Skeletal muscle cell (primary cell): ENCODE measurements at regions not wholly inside any gene's neighbourhood (a gene's known extent, or its start where the extent isn't known, plus 50 kb on each side); places are given as distances from the start of the nearest gene placed in this dataset.
"Not testable (repeated sequence)": the region's sequence is repeated elsewhere in the genome, so short reads cannot be mapped to it uniquely, and the experiment has no call there.

ENCODE experiments used
- DNase-seq: peaks from one replicate; pipeline ENCODE4 v3.0.0-alpha.2; 2010; ENCODE audit warnings: low read depth
- H3K4me3 ChIP-seq: 2 replicates; pipeline ENCODE4 v1.5.1; 2011; ENCODE audit warnings: low read depth, mild to moderate bottlenecking, control low read depth, low read length, moderate library complexity

DNA sequence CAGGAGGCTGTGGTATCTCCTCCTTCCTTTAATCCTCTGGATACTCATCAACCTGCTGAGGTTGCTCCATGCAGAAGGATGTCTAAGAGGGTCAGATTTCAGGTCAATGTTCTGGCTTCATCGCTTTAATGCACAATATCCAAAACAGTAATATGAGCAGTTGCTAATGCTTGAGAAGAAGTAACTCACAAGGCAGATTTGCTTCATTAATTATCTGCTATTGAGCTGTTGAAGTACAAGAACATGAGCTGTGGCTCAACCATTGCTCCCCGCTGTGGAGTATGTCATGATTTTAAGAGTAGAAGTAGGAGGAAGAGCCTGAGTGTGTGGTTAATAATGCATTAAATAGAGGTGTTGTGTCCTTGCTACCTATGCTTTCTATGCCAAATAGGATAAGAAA is 1412.9 kb upstream of the ALCAM start:
- H3K4me3 ChIP-seq, result no peak overlapping the region
- no peak for DNase-seq

DNA sequence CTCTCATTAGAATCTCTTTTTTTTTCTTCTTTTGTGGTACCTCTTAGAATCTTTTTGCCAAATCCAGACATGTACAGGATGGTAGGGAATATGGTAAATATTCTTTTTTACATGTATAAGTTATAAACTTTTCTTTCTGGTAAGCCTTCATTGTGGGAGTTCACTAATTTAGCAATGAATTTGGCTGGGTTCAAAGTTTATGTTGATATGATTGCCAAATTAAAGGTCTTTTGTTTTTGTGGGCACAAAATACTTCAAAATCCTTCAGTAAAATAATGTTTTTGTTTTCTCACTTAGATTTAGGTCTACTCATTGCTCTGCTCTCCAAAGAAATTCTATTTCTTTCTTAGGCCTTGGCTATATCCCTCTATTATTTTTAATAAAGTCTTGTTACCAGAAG is 1405.9 kb upstream of the ALCAM start:
- no peak for DNase-seq
- no peak overlapping the region for H3K4me3 ChIP-seq

DNA sequence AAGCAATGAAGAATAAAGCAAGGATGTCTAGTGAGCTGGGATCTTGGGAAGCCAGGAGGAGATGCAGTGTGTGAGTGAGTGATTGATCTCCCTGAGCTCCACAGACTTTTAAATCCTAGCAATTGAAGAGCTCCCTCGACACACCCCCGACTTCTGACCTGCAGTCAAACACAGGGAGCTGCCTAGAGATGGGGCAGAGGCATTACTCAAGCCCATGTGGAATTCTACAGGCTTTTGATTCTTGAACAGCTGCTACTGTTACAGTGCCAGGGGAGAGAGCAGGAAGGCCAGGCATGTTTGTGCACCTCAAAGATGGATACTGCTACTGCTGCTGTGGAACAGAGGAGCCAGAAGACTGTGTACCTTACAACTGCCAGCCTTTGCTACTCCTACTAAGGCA is 1403.1 kb upstream of the ALCAM start:
- H3K4me3 ChIP-seq, result no peak overlapping the region
- DNase-seq, result no peak

DNA sequence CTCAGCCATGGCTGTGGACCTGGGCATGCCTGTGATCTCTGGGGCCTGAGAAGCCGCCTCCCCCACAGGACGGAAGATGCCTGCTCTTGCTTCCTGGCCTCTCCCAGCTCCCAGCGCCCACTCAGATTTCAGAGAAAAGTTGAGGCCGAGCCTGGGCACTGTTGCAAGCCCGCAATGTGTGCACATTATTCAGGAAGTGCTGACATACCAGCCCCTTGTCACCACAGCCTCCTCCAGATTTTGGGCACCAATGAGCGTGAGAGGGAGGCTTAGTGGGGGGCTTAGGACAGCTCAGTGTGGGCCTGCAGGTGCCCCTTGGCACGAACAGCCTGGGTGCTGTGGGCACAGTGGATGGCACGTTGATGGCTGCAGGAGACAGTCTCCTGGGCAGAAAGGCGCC is 1400.9 kb upstream of the ALCAM start:
- DNase-seq, result no peak
- no peak overlapping the region for H3K4me3 ChIP-seq

DNA sequence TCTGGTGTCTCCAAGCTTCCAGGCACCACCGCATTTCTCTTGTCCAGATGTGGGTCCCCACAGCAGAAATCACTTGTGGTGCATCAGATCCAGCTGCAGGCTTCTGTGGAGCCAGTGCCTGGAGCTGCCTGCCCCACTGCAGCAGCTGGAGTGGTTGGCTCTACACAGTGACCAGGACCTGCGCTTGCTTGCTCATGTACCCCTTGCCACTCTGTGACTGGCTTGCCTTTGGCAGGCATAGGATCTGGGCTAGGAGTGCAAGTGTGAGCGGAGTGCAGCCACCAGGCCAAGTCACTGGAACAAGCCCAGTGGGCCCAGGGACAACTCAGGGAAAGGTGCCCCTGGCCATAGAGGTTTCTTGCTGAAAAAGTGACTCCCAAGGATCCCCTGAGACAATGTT is 1400.0 kb upstream of the ALCAM start:
- DNase-seq, result no peak
- no peak overlapping the region for H3K4me3 ChIP-seq

DNA sequence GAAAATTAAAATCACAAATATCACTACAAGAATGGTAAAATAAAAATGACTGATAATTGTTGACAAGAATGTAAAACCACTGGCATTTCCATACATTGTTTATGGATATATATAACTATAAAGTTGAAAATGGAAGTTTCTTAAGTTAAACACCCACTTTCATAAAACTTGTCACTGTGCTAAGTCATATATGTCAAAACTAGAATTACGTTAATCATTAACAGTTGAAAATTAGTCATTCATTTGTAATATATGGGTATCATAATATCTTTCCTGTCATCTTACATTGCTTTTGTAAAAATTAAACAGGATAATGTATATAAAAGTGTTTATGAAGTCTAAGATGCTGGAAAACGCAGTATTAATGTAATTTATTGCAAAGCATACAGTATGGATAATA is 1398.6 kb upstream of the ALCAM start:
- no peak overlapping the region for H3K4me3 ChIP-seq
- DNase-seq, result no peak

DNA sequence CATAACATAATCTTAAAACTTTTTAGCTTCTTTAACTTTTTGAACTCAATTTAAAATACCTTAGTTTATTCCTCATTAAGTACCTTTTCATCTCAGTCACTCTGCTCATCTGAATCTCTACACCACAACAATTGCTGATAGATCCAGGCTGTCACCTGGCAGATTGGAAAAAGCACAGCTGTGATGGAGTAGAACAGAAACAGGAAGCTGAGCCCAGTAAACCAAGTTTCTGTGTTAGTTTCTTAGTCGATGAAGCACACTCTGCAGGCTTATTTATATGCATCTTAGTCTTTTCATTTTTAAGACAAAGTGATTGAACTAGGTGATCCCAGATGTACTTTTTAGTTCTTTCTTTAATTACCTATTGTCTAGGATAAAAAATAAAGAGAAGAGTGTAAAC is 1398.0 kb upstream of the ALCAM start:
- H3K4me3 ChIP-seq, result no peak overlapping the region
- no peak for DNase-seq

DNA sequence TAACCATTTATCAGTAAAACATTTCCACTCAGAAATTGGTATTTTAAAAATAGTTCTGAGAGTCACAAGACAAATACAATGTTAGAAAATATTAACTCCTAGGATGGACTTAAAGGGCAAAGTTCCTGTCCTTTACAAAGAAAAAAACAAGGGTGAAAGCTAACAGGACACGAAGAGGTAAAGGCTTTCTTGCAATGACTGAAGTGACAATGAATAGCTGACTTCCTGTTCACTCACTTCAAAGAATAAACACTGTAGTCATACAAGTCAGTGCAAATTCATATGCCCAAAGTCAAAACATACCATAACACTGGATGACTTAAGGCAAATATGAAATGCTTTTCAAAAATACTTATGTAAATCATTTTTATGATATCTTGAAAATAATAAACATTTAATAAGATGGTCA is 1389.8 kb upstream of the ALCAM start:
- DNase-seq, result no peak
- no peak overlapping the region for H3K4me3 ChIP-seq

DNA sequence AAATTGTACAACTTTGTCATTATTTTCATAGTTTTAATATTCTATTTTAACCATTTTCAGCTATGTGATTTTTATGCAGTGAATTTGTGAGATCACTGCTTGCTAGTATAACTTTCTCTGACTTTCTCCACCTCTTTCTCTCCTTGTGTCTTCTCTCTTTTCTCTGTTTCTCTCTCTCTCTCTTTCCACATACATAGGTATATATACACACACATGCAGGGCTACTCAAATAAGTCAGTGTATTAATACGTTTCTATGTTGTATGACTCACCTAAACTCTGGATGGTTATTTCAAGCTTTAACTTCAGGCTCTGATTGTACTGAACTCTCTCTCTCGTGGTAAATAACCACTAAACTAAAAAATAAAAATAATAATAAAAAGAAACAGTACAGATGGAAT is 1389.3 kb upstream of the ALCAM start:
- no peak for DNase-seq
- no peak overlapping the region for H3K4me3 ChIP-seq

DNA sequence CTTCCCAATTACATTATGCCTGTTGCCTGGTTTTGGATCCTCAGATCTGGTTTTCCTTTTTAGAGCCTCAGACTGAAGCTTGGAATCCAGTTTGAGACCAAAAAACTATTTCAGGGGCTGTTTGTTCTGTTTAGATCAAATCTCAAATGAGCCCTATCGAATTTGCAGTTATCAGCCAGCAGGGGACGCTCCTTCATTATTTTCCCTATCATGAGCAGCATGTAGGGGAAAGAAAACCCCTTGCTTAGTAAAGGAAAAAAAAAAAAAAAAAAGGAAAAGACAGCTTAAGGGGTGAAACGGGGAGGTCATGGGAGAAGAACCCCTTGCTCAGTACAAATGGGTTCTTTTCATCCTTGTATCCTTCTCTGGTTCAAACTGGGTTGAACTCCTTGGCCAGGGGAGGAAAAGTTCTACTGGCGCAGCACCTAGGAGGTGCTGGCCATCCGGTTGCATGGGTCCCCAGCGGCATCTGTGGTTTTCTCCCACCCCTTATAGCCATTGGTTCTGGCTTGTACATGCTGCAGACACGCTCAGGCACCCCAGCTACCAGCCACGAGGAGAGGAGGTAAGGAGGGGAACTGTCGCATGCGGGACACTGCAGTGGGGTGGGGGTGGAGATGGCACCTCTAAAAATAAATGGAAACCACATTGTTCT is 1375.1 kb upstream of the ALCAM start:
- peak; percentile 6 for DNase-seq
- no peak overlapping the region for H3K4me3 ChIP-seq

DNA sequence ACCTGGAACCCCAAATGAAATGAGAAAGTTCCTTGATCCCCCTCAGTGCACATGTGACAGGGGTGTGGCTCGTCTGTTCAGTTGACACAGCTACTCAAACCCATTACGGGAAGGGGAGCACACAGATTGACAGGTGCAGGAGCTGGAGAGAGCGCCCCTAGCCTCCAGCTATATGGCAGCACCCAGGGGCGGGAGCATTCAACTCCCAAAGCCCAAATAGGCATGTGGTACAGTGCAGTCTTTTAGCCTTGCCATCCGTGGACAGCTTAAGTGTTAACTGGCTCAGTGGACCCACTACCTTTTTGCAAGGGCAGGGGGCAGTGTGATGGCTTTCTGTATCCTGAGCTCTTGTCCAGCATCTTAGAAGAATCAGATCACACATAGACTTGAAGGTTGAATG is 1374.2 kb upstream of the ALCAM start:
- no peak overlapping the region for H3K4me3 ChIP-seq
- DNase-seq, result no peak

DNA sequence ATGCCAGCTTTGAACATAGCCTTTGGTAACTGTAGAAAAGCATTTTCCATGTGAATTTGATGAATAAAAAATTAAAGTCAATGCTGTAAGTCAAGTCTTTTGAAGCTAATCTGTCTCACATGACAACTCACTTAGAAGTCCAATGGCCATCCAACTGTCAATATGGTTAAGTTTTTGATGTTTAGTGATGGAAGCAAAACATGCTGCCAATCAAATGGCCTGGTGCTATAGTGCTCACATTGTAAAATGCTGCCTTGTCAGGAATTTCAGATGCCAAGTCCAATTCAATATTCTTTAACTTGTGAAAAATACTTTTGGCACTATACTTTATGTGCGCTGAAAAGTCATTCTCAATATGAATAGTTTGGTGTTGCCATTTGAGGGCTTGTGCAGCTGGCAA is 1361.8 kb upstream of the ALCAM start:
- no peak overlapping the region for H3K4me3 ChIP-seq
- no peak for DNase-seq

DNA sequence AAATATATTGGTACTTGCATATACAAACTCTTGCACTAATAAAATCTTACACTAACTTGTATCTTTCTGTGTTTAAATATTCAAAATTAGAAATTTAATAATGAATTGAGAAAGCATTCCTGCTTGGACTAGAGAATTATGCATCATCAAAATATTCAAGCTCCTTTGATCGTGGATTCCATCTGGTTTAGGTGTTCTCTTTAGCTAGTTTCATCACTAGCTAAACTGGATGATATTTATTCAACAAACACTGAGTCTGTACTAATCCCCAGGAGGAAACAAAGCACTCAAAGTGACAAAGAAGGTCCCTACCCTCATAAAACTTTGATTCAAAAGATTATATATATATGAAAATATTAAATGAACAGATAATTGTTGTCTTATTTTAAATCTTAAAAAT is 1360.9 kb upstream of the ALCAM start:
- DNase-seq, result no peak
- no peak overlapping the region for H3K4me3 ChIP-seq

DNA sequence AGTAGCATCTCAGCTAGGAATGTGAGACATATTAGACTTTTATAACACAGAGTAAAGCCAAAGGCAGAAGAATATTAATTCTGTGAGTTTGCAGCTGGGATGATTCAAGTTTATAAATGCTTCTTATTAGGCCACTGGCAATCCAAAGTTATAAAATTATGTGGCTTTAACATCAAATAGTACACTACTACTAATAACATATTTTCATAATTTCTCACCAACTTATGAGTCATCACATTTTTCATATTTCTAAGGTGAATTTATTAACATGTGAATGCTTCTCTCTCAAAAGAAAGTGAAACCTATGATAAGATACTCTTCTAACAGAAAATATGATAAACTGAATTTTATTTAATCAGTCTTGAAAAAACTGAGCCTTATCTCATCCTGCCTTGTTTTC is 1348.2 kb upstream of the ALCAM start:
- DNase-seq, result no peak

DNA sequence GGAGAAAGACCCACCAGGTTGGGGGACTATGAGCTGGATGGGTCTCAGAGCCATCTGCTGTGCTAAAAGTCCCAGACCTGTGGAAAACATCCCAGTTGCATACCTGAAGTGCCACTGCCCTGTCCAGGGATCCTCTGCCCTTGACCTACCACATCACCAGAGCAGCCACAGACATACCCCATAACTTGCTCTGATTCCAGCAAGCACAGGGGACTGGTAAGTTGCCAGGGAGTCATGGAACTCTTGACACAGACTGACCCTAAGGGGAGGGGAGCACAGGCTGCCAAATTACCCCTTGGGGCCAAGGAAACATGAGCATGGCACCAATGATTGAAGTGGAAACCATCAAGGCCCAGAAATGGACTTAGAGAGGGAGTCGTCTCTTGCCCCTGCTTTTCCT is 1335.1 kb upstream of the ALCAM start:
- DNase-seq, result no peak
- H3K4me3 ChIP-seq, result no peak overlapping the region

More for the DNA sequence above, 1348.2 kb upstream of the ALCAM start:
- H3K4me3 ChIP-seq, result no peak overlapping the region

DNA sequence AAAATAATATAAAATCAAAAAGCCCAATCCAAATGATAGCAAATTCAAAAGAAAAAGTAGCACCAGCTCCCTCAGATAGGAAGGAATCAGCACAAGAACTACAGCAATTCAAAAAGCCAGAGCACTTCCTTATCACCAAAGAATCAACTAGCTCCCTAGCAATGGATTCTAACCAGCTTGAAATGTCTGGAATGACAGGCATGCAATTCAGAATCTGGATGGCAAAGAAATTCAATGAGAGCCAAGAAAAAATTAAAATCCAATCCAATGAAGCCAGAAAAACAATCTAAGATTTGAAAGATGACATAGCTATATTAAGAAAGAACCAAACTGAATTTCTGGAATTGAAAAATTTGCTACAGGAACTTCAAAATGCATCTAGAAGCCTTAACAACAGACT is 1334.4 kb upstream of the ALCAM start:
- no peak for DNase-seq
- H3K4me3 ChIP-seq, result no peak overlapping the region

DNA sequence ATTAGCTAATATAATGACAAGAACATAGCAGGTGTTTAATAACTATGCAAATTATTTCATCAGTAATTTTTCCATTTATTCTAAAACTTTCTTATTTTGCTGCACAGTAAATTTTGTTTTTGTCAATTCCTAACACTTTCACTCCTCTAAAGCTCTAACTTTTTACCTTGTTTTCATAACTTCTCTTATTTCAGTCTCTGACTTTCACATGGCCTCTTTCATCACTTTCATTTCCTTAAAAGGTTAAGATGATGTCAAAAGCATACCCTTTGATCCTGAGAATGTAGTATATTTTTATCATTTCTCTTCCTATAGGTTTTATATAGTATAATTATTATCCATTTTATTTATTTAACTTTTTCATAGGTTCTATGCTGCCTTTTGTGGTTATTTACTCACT is 1325.8 kb upstream of the ALCAM start:
- H3K4me3 ChIP-seq, result no peak overlapping the region
- DNase-seq, result no peak

DNA sequence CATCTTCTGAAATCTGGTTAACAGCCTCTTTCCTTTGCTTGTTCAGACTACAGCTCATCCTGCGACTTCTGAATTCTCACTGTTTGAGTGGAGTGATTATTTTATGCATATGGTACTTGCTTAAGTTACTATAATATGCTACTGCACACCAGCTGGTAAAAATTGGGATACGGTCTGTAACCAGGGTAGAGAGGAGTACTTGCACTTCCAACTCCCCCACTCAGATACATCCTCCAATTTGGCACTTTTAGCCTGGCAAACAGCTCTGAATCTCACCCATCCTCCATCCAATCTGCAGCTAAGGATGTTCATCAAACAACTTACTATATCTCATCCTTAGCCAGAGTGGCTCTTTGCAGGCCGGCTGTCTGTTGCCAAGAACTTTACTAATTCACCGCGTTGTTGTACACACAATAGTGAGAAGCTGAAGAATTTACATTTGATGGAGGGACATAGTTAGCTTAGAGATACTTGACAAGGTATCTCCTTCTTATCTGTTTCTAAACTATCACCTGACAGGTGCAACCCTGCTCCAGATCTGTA is 1323.6 kb upstream of the ALCAM start:
- DNase-seq, H3K4me3 ChIP-seq: not testable (repeated sequence)

DNA sequence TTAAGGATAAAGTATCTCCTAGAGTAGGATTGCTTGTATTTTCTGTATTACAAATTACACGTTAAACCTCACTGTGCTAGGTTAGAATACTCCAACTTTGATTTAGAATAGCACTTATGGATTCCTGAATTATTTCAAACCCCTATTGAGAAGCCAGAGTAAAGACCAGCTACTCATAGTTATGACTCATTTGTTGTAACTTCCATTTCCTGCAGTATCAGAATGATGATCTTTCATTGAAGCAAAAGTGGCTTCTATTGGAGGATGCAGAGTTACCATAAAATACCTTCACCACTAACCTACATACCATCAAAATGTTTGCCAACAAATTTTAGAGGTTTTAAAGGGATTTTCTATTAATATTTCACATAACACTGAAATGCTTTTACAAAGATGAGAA is 1322.7 kb upstream of the ALCAM start:
- DNase-seq, result no peak
- no peak overlapping the region for H3K4me3 ChIP-seq

DNA sequence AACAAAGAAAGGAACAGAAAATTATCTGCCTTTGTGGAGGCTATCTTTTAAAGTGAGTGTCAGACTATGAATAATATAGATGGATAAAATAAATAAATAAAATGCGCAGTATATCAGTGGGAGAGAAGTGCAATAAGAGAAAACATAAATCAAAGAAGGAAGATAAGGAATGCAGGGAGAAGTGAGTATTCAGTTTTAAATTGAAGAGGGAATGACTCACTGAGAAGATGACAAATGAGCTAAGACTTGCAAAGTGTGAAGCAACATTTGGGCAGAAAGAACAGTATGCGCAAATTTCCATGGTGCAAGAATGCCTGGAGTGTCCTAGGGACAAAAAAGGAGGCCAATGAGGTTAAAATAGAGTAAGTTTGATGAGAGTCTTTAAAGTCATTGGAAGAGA is 1300.1 kb upstream of the ALCAM start:
- DNase-seq, result peak; percentile 69
- H3K4me3 ChIP-seq, result no peak overlapping the region

DNA sequence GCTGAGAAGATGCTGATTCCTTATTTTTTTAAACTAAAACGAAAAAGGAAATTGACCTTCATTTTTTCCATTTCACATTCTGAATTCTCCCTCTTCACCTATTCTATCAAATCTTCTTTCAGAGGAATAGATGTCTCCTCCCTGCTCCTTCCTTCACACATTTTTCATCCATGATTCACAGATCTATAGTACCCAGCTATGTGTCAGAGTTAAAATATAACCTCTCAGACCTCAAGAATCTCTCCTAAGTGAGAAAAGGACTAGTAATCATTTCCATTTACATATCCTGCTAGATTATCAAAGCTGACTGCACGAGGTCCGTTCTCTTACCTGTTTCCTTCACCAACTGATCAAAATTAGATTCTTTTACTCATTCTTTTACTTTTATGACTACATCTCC is 1297.6 kb upstream of the ALCAM start:
- H3K4me3 ChIP-seq, result no peak overlapping the region
- peak; percentile 5 for DNase-seq

DNA sequence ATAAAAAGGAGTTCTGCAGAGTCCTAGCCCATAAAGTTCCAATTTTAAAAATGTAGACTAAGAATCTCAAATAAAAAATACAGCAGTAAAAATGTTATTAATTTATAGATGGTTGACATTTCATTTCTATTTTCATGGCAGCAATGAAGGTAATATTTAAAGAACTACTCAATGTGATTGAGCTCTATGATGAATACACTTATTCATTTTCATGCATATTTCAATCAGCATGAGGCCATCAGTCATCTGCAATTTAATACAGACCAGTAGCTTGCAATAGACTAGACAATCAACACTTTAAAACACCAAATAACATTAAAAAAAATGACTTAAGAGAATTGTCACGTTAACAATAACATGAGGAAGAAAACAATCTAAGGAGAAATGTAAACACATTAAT is 1295.8 kb upstream of the ALCAM start:
- DNase-seq, result no peak
- H3K4me3 ChIP-seq, result no peak overlapping the region
